Vagina (tissue), 2 donors: ENCODE measurements at regions not wholly inside any gene's neighbourhood (a gene's known extent, or its start where the extent isn't known, plus 50 kb on each side); places are given as distances from the start of the nearest gene placed in this dataset.

Experiments
- DNase-seq, 2 donors: peaks; one replicate each; pipeline ENCODE4 v3.0.0-alpha.2; 2017; ENCODE audit errors: extremely low spot score in 2 of 2
- H3K27ac ChIP-seq: fragments of 200-600 bp; sonication (generic); one replicate; pipeline ENCODE4 v1.5.1; 2019
- H3K27me3 ChIP-seq: fragments of 200-600 bp; sonication (generic); one replicate; pipeline ENCODE4 v1.5.1; 2019
- H3K36me3 ChIP-seq, 2 donors: fragments of 200-600 bp; sonication (generic); one replicate each; pipeline ENCODE4 v1.5.1; 2017 to 2019
- H3K4me1 ChIP-seq: fragments of 200-600 bp; sonication (generic); one replicate; pipeline ENCODE4 v1.5.1; 2019
- H3K4me3 ChIP-seq, 2 donors: fragments of 200-600 bp; sonication (generic); 1 replicate in 1 of 2; 2 replicates in 1 of 2; pipeline ENCODE4 v1.5.1; 2016 to 2019
- H3K9me3 ChIP-seq: fragments of 200-600 bp; sonication (generic); one replicate; pipeline ENCODE4 v1.5.1; 2019
- POLR2A ChIP-seq, 2 donors: fragments of 450-650 bp; IDR thresholded peaks; one replicate each; pipeline ENCODE4 v1.6.1; 2017; ENCODE audit warnings: antibody characterized with exemption in 2 of 2, mild to moderate bottlenecking in 2 of 2, moderate library complexity in 2 of 2
- POLR2AphosphoS5 ChIP-seq, 2 donors: sonication (generic); formaldehyde crosslinking; IDR thresholded peaks; one replicate each; pipeline ENCODE4 v1.9.0; 2017; ENCODE audit warnings: antibody characterized with exemption in 2 of 2, mild to moderate bottlenecking in 2 of 2, low read depth in 1 of 2; ENCODE audit not compliant: insufficient read depth in 1 of 2
- intact Hi-C: fragments of 100-400 bp; cut with DNase I; formaldehyde crosslinking; loops from one replicate; pipeline ENCODE4 v1.15.1; 2023
- TF ChIP-seq, protein P1 (sequence below), 3 experiments: fragments of 450-650 bp in 2 of 3; fragments of 200-600 bp in 1 of 3; sonication (generic) in 1 of 3; IDR thresholded peaks; one replicate each; pipeline ENCODE4 v1.5.1; 2017 to 2019; ENCODE audit warnings: antibody characterized with exemption in 3 of 3, mild to moderate bottlenecking in 2 of 3, moderate library complexity in 2 of 3

DNA sequence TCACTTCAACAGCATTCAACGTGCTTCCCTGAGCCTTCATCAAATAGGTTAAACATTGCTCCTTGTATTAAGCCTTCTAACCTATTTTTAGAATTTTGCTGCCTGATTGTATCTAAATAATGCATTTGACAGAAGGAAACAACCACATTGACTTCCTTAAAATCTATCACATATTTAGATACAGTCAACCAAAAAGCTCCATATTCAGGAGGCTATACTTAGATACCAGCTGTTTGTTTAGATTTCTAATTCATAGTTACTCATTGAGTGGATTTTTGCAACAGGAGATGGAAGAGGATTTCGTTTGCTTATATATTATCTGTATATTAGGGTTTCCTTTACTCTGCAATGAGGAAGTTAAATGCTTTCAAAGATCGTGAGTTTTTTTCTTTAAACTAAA is 241.1 kb upstream of the PPP1R2C start:
- no peak for DNase-seq
- no peaks in the 10 kb centered on the region for H3K4me1 ChIP-seq
- TF ChIP-seq POLR2AphosphoS5 (IDR thresholded peaks at IDR 0.05; ENCODE audit: insufficient read depth in 1 of 2, low read depth in 1 of 2) (no peak), POLR2A (IDR thresholded peaks at IDR 0.05) (no peak)
- TF ChIP-seq, protein P1, sequence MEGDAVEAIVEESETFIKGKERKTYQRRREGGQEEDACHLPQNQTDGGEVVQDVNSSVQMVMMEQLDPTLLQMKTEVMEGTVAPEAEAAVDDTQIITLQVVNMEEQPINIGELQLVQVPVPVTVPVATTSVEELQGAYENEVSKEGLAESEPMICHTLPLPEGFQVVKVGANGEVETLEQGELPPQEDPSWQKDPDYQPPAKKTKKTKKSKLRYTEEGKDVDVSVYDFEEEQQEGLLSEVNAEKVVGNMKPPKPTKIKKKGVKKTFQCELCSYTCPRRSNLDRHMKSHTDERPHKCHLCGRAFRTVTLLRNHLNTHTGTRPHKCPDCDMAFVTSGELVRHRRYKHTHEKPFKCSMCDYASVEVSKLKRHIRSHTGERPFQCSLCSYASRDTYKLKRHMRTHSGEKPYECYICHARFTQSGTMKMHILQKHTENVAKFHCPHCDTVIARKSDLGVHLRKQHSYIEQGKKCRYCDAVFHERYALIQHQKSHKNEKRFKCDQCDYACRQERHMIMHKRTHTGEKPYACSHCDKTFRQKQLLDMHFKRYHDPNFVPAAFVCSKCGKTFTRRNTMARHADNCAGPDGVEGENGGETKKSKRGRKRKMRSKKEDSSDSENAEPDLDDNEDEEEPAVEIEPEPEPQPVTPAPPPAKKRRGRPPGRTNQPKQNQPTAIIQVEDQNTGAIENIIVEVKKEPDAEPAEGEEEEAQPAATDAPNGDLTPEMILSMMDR (IDR thresholded peaks at IDR 0.05) = no peak
- intact Hi-C loops = no loop called here
- H3K4me3 ChIP-seq = no peak overlapping the region
- no peaks in the 10 kb centered on the region for H3K27me3 ChIP-seq
- no peaks in the 10 kb centered on the region for H3K9me3 ChIP-seq
- no peaks in the 10 kb centered on the region for H3K36me3 ChIP-seq
- no peak overlapping the region for H3K27ac ChIP-seq

DNA sequence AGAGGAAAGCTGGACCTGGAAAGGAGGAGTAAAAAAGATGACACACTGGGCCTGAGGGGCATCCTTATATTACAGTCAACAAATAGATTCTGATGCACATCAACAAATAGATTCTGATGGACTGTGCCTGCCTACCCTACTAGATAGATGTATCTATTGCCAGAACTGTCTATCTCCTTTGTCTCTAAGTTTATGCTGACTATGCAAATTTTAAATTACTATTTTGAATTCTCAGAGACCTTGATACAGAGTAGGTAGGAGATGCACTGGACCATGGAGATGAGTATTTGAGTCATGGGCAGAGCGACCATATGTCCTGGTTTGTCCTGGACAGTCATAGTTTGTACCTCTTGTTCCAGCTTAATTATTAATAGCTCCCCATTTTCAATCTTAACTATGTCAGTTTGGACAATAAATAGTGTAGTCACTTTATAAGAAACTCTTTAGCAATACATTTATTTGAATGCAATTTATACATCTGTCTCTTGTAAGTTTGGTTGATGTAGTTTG is 247.9 kb upstream of the PPP1R2C start:
- intact Hi-C loops = no loop called here
- H3K9me3 ChIP-seq = no peaks in the 10 kb centered on the region
- H3K4me3 ChIP-seq = no peak overlapping the region
- no peaks in the 10 kb centered on the region for H3K4me1 ChIP-seq
- DNase-seq = no peak
- no peaks in the 10 kb centered on the region for H3K36me3 ChIP-seq
- no peak overlapping the region for H3K27ac ChIP-seq
- no peak for TF ChIP-seq POLR2A (IDR thresholded peaks at IDR 0.05)
- TF ChIP-seq, protein P1 (IDR thresholded peaks at IDR 0.05) = no peak
- no peak for TF ChIP-seq POLR2AphosphoS5 (IDR thresholded peaks at IDR 0.05; ENCODE audit: insufficient read depth in 1 of 2, low read depth in 1 of 2)
- H3K27me3 ChIP-seq = no peaks in the 10 kb centered on the region

DNA sequence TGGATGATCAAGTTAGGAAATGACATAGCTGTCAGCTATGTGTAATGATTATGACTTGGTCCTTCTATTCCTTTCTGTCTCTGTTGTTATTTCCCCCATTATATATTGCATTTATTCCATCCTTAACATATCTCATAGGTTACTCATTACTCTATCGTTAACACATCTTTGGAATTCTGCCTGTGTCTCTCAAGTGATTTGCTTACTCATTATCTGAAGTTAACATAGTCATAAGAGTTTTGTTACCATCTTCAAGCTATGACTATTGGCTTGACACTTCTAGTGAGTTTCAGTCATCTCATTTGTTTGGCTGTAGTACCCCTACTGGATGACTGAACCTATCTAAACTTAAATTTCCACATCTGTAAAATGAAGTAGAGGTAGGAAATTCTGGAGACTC is 286.1 kb upstream of the PPP1R2C start:
- intact Hi-C loops = no loop called here
- H3K9me3 ChIP-seq = no peaks in the 10 kb centered on the region
- no peak for DNase-seq
- no peak overlapping the region for H3K4me3 ChIP-seq
- H3K27me3 ChIP-seq = no peaks in the 10 kb centered on the region
- TF ChIP-seq POLR2AphosphoS5 (IDR thresholded peaks at IDR 0.05; ENCODE audit: insufficient read depth in 1 of 2, low read depth in 1 of 2) (no peak), POLR2A (IDR thresholded peaks at IDR 0.05) (no peak)
- TF ChIP-seq, protein P1 (IDR thresholded peaks at IDR 0.05) = no peak
- no peaks in the 10 kb centered on the region for H3K4me1 ChIP-seq
- no peaks in the 10 kb centered on the region for H3K36me3 ChIP-seq
- H3K27ac ChIP-seq = no peak overlapping the region

DNA sequence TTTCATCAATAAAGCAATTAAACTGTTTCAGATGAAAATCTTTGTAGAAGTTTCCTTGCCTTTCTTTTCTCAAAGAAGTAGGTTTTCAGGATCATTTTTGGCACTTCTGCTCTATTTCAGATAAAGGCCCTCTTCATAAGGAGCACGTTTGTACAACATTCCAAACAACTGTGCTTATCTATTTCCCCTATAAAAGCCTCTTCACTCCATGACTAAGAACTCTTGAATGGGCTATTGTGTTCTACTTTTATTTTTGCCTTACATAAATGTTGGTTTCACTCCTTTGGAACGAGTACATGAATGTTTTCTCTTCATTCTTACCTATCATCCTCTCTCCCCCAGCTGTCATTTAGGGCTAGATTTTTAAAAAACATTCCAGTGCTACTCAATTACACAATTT is 288.0 kb upstream of the PPP1R2C start:
- no peak for TF ChIP-seq POLR2A (IDR thresholded peaks at IDR 0.05)
- no peak for TF ChIP-seq POLR2AphosphoS5 (IDR thresholded peaks at IDR 0.05; ENCODE audit: insufficient read depth in 1 of 2, low read depth in 1 of 2)
- TF ChIP-seq, protein P1 (IDR thresholded peaks at IDR 0.05) = no peak
- Histone ChIP-seq H3K9me3 (no peaks in the 10 kb centered on the region), H3K27ac (no peak overlapping the region), H3K4me3 (no peak overlapping the region), H3K27me3 (no peaks in the 10 kb centered on the region), H3K4me1 (no peaks in the 10 kb centered on the region), H3K36me3 (no peaks in the 10 kb centered on the region)
- intact Hi-C loops = no loop called here
- no peak for DNase-seq

DNA sequence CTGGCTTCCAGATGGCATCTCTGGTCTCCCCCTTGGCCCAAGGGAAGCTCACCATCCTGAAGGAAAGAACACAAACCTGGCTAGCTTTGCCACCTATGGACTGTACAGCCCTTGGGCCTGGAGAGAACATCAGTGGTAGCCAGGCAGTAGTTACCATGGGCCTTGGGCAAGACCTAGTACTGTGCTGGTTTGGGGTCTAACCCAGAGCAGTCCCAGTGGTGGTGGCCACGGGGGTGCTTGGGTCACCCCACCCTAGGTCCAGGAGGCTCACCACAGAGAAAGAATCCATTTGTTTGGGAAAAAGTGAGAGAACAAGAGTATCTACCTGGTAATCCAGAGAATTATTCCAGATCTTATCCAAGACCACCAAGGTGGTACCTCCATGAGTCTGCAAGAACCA is 290.7 kb upstream of the PPP1R2C start:
- H3K9me3 ChIP-seq = no peaks in the 10 kb centered on the region
- no peak for DNase-seq
- TF ChIP-seq POLR2AphosphoS5 (IDR thresholded peaks at IDR 0.05; ENCODE audit: insufficient read depth in 1 of 2, low read depth in 1 of 2) (no peak), POLR2A (IDR thresholded peaks at IDR 0.05) (no peak)
- TF ChIP-seq, protein P1 (IDR thresholded peaks at IDR 0.05) = no peak
- no peaks in the 10 kb centered on the region for H3K4me1 ChIP-seq
- H3K27ac ChIP-seq = no peak overlapping the region
- intact Hi-C loops = no loop called here
- H3K4me3 ChIP-seq = no peak overlapping the region
- H3K27me3 ChIP-seq = no peaks in the 10 kb centered on the region
- no peaks in the 10 kb centered on the region for H3K36me3 ChIP-seq
